GM18519 (cell line): ENCODE measurements at regions not wholly inside any gene's neighbourhood (a gene's known extent, or its start where the extent isn't known, plus 50 kb on each side); places are given as distances from the start of the nearest gene placed in this dataset.

Experiments
- ATAC-seq: cut with Tn5 transposase; IDR thresholded peaks from one replicate; pipeline ENCODE4 v1.9.1; 2021; ENCODE audit warnings: mild to moderate bottlenecking, moderate library complexity; ENCODE audit not compliant: unreplicated experiment, low FRiP score

- no peak for ATAC-seq
These were observed 147.9 kb upstream of the BTBD3 start for GRCh38 chr20:11769825-11770224.

GRCh38 chr20:11772226-11772730 lies 145.4 kb upstream of the BTBD3 start:
- no peak for ATAC-seq

- no peak for ATAC-seq
These were observed 141.0 kb upstream of the BTBD3 start for GRCh38 chr20:11776687-11777086.

DNA sequence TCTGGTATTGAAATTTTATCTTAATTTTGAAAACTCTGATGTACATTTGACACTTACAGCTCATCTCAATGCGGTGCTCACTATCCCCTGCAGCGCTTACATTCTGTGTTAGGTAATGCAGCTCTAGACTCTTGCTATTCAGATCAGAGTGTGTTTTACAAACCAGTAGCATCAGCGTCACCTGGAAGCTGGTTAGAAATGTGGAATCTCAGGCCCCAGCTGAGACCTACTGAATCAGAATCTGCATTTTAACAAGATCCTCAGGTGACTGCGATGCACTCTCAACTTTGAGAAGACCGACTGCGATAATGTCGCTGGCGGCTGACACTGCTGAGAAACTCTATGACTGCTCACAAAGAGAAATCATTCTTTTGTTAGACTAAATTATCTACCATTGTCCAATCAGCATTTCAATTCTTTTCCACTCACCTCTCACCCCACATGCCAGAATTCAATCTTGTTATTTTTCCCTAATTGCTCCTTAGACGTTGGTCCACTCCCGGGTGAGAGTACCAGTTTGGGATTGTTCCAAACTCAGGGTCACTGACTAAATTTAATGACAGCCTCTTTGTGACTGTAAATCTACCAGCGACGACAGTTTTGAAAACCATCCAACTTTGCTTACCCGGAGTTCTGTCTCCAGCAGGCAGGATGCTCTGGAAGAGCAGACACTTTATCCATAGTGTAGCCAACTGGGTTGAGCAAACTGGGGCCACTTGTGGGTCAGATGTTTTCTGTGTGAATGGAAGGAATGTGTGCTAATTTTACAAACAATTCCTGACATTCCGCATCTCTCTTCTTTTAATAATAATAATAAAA lies 140.1 kb upstream of the BTBD3 start:
- ATAC-seq, result no peak

GRCh38 chr20:11778206-11778570 lies 139.5 kb upstream of the BTBD3 start:
- no peak for ATAC-seq

DNA sequence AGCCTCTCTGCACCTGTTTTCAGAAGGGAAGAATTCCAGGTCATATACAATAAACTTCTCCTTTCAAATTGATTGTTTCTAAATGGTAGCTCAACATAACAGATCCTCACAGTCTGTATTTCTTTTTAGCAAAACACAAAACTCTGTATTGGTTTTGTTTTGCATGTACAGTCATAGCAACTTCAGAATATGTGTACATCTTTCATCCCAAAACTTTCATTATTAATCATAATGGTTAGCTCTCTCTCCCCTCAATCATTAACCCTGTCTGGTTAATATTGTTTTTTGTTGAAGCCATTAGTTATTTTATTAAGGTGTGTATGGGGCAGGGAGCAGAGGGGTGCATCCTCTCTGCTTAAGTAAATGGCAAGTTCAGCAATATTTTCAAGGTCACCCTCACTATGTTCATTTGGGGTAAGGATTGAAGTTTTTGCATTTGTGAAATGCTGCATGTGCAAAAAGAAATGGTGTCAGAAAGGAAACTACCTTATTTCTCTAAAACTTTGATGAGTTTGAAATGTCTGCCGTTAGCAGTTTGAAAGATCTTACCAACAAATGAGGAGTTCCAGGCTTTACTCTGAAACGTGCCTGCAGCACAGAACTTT lies 136.8 kb upstream of the BTBD3 start:
- ATAC-seq, result no peak

- ATAC-seq, result no peak
These were observed 134.4 kb upstream of the BTBD3 start for GRCh38 chr20:11783102-11783850.

DNA sequence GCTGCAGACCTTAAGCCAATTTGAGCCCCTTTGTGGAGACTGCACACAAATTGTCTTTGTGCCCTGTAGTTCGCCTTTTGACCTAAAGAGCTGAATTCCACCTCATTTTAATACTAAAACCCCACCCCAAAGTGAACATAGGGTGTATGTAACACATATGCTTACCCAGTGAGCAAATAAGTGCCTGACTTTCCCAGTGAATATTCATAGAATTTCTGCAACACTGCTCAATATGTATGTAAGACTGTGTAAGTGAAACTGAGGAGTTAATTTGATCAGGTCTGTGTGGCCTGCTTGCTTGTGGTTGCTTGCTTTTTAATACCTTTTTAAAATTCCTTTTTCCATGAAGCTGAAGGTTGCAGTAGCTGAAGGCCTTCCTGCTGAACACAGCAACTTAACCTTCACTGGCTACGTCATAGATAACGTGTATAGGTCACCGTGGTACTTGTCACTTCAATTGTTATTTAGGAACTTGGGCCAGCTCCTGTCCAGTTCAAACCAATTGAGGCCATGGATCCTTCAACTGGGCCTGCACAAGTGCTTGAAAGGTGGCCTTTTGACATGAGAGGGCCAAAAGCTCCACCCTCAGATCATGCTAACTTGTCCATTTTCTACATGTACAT lies 131.7 kb upstream of the BTBD3 start:
- ATAC-seq, result no peak

DNA sequence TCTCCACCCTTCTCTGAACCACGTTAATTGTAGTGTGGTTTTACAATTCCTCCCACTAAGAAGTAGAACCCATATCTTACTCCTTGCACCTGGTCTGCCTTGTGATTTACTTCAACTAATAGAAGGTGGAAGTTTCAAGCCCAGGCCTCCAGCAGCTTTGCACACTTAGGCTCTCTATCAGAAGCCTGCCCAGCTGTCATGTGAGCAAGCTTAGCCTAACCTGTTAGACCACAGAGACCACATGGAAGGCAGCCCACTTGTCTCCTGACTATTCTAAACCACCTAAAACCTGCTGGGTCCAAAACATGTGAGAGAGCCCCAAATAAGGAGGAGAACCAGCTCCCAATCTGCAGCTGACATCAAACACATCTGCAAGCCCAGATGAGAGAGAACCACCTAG lies 127.6 kb upstream of the BTBD3 start:
- ATAC-seq, result no peak

DNA sequence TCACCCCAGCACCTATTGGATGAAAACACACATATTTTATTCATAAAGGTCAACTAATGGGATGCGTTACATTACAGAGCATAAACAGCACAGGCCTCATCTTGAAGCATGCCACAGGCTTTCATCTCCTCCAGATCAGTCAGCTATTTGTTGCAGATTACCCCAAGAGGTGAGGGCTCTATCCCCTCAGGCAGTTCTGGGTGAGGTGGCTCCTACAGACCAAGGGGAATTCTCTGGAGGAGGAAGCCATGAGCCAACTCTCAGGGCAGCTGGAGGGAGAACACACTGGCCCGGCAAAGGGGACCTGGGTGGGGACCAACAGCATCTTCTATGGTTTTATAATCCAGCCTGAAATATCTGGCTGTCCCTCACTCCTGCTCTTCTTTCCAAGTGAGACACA lies 126.4 kb upstream of the BTBD3 start:
- no peak for ATAC-seq

- ATAC-seq, result no peak
These were observed 125.7 kb upstream of the BTBD3 start for GRCh38 chr20:11791835-11792567.

DNA sequence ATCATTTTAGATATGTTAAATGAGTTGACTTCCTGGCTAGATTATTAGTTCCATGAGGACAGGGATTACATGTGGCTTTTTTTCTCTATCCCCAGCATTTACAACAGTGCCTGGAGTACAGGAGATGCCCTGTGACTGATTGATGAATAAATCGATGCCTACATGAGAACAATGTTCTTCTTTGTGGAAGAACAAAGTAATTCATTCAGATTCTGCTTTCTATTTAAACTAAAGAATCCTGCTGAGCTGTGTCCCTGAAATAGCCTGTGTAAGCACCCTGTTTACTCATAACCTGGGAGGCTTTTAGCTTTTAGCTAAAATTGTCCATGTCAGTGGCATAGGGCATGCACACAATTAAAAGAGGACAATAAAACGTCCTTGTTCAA lies 125.1 kb upstream of the BTBD3 start:
- no peak for ATAC-seq

DNA sequence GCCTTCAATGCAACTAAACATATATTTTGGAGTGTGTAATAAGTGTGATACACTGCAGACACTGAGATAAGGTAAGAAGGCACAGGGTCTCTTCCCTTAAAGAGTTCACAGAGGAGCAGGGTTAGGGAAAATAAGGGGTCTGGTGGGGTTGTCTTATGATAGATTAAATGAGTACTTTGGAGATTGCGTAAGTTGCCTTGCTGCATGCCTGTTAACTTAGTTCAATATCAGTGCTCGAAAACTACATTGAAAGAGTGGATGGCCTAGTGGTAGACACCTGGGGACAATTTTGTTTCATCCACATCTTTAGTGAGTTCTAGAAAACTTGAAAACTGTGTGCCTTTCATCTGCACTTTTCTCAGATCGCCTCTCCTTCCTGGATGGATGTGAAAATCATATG lies 123.2 kb upstream of the BTBD3 start:
- no peak for ATAC-seq

DNA sequence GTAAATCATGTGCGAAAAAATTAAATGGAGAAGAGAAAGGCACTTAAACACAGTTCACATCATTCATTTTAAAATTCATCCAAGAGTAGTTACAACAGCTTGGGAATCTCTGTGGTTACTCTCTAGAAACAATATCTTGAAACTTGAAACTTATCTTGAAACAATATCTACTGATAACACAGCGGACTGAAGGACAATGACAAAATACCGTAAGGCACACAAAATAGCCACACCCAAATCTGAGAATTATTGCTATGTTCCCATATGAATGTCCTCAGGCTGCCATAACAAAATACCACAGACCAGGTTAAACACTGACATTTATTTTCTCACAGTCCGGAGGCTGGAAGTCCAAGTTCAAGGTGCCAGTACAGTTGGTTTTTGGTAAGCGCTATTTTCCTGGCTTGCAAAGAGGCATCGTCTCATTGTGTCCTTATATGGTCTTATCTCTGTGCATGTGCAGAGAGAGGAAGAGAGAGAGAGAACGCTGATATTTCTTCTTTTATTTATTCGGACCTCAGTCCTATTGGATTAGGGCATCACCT lies 122.5 kb upstream of the BTBD3 start:
- no peak for ATAC-seq

DNA sequence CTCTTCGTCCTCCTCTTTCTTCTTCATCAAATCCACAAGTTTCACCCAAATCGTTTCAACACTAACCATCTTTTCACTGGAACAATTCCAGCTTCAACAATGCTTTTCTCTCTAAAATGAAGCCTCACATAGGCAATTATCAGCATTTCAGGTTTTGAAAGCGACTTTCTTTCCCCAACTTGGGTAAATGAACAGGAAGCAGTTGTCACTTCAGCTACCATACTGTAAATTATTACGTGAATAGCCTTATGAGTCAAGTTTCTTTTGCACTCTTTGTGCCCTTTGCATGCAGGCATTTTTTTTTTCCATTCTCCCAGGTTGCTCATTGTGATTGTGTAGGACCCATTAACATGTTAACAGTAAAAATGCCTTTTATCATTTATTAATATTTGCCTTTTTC lies 121.7 kb upstream of the BTBD3 start:
- ATAC-seq, result no peak

GRCh38 chr20:11797156-11797555 lies 120.5 kb upstream of the BTBD3 start:
- ATAC-seq, result no peak

DNA sequence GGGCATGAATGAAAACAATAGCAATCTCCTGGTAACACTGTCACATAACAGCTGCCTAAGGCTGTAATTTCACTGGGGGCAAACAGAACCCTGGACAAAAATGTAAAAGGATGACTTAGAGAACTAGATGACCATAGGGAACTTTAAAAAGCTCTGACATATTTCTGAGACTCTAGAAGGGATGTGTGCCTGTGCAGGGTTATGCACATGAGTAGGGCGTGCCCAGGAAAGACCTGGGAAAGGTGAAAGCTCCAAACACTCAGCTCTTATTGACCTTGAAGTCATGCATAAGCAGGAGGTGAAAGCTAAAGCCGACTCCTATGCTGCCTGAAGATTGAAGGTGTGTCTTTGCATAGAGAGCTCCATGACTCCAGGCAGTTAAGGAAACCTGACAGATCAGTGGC lies 118.4 kb upstream of the BTBD3 start:
- ATAC-seq, result no peak

GRCh38 chr20:11807054-11808048 lies 110.3 kb upstream of the BTBD3 start:
- ATAC-seq, result no peak

- ATAC-seq, result no peak
These were observed 108.9 kb upstream of the BTBD3 start for GRCh38 chr20:11808841-11809240.
